H9 (cell line): ENCODE measurements at regions not wholly inside any gene's neighbourhood (a gene's known extent, or its start where the extent isn't known, plus 50 kb on each side); places are given as distances from the start of the nearest gene placed in this dataset.

Experiments used
- DNase-seq: peaks from one replicate; pipeline ENCODE4 v3.0.0-alpha.2; 2017
- H2AFZ ChIP-seq: one replicate; pipeline ENCODE4 v1.6.1; 2013; ENCODE audit warnings: mild to moderate bottlenecking, low read length, control low read depth, moderate library complexity
- H2AK5ac ChIP-seq: 2 replicates; pipeline ENCODE4 v1.6.1; 2013; ENCODE audit warnings: low read length, control low read depth, mixed read lengths; ENCODE audit not compliant: insufficient read length
- H2BK120ac ChIP-seq: one replicate; pipeline ENCODE4 v1.6.1; 2013; ENCODE audit warnings: low read depth, mild to moderate bottlenecking, low read length, control low read depth, inconsistent platforms; ENCODE audit not compliant: poor library complexity, severe bottlenecking
- H2BK12ac ChIP-seq: 2 replicates; pipeline ENCODE4 v1.6.1; 2013; ENCODE audit warnings: low read length, control low read depth, mixed read lengths, low read depth; ENCODE audit not compliant: insufficient read length
- H2BK15ac ChIP-seq: 2 replicates; pipeline ENCODE4 v1.6.1; 2013; ENCODE audit warnings: low read depth, low read length, control low read depth
- H2BK20ac ChIP-seq: one replicate; pipeline ENCODE4 v1.6.1; 2013; ENCODE audit warnings: low read depth, mild to moderate bottlenecking, low read length, control low read depth, inconsistent platforms; ENCODE audit not compliant: poor library complexity, severe bottlenecking
- H2BK5ac ChIP-seq: 2 replicates; pipeline ENCODE4 v1.6.1; 2013; ENCODE audit warnings: low read length, control low read depth, mixed read lengths; ENCODE audit not compliant: insufficient read length
- H3K14ac ChIP-seq: 2 replicates; pipeline ENCODE4 v1.6.1; 2013; ENCODE audit warnings: low read length, control low read depth; ENCODE audit not compliant: insufficient read depth
- H3K18ac ChIP-seq: 2 replicates; pipeline ENCODE4 v1.6.1; 2013; ENCODE audit warnings: low read depth, mild to moderate bottlenecking, mixed read lengths, low read length, control low read depth; ENCODE audit not compliant: insufficient read length
- H3K23ac ChIP-seq: 2 replicates; pipeline ENCODE4 v1.6.1; 2013; ENCODE audit warnings: low read length, control low read depth, mixed read lengths, low read depth; ENCODE audit not compliant: insufficient read length
- H3K23me2 ChIP-seq: 2 replicates; pipeline ENCODE4 v1.6.1; 2013; ENCODE audit warnings: low read depth, mild to moderate bottlenecking, mixed read lengths, low read length, control low read depth; ENCODE audit not compliant: insufficient read length, poor library complexity, severe bottlenecking
- H3K27ac ChIP-seq: 2 replicates; pipeline ENCODE4 v1.5.1; 2013; ENCODE audit warnings: low read length, control low read depth, mixed read lengths, low read depth; ENCODE audit not compliant: insufficient read length
- H3K27me3 ChIP-seq: 2 replicates; pipeline ENCODE4 v1.6.1; 2013; ENCODE audit warnings: low read length, control low read depth, inconsistent platforms; ENCODE audit not compliant: insufficient read depth
- H3K4ac ChIP-seq: 2 replicates; pipeline ENCODE4 v1.6.1; 2013; ENCODE audit warnings: low read depth, mild to moderate bottlenecking, control low read depth, inconsistent platforms, low read length, moderate library complexity
- H3K4me1 ChIP-seq: 2 replicates; pipeline ENCODE4 v1.6.1; 2013; ENCODE audit warnings: low read length, control low read depth, inconsistent platforms; ENCODE audit not compliant: insufficient read depth
- H3K4me2 ChIP-seq: 2 replicates; pipeline ENCODE4 v1.6.1; 2013; ENCODE audit warnings: low read length, control low read depth, mixed read lengths; ENCODE audit not compliant: insufficient read length, insufficient read depth
- H3K56ac ChIP-seq: 2 replicates; pipeline ENCODE4 v1.6.1; 2013; ENCODE audit warnings: low read depth, mild to moderate bottlenecking, mixed read lengths, low read length, control low read depth; ENCODE audit not compliant: insufficient read length
- H3K79me1 ChIP-seq: 2 replicates; pipeline ENCODE4 v1.6.1; 2013; ENCODE audit warnings: low read depth, mild to moderate bottlenecking, moderate library complexity, low read length, control low read depth, inconsistent platforms; ENCODE audit not compliant: insufficient read depth, poor library complexity, severe bottlenecking
- H3K79me2 ChIP-seq: 2 replicates; pipeline ENCODE4 v1.6.1; 2013; ENCODE audit warnings: low read length, control low read depth, inconsistent platforms; ENCODE audit not compliant: insufficient read depth
- H3K9ac ChIP-seq: 2 replicates; pipeline ENCODE4 v1.6.1; 2013; ENCODE audit warnings: low read length, control low read depth, mixed read lengths; ENCODE audit not compliant: insufficient read length; ENCODE audit errors: extremely low read depth
- H3K9me3 ChIP-seq: one replicate; pipeline ENCODE4 v1.6.1; 2013; ENCODE audit warnings: low read depth, low read length, inconsistent platforms; ENCODE audit not compliant: control insufficient read depth
- H3T11ph ChIP-seq: one replicate; pipeline ENCODE4 v1.6.1; 2013; ENCODE audit warnings: mild to moderate bottlenecking, low read length, control low read depth, inconsistent platforms
- H4K20me1 ChIP-seq: one replicate; pipeline ENCODE4 v1.6.1; 2013; ENCODE audit not compliant: control insufficient read depth, insufficient read length, insufficient read depth
- H4K5ac ChIP-seq: 2 replicates; pipeline ENCODE4 v1.6.1; 2013; ENCODE audit warnings: low read depth, mild to moderate bottlenecking, mixed read lengths, low read length, control low read depth; ENCODE audit not compliant: insufficient read length
- H4K8ac ChIP-seq: replicated peaks from 2 replicates; pipeline ENCODE4 v1.6.1; 2013; ENCODE audit warnings: low read length, control low read depth, mixed read lengths, low read depth; ENCODE audit not compliant: insufficient read length
- H4K91ac ChIP-seq: 2 replicates; pipeline ENCODE4 v1.6.1; 2013; ENCODE audit warnings: low read depth, mild to moderate bottlenecking, moderate library complexity, mixed read lengths, low read length, control low read depth; ENCODE audit not compliant: insufficient read length
- H3K27ac Mint-ChIP-seq, 3 experiments: 2 replicates in 2 of 3; 3 replicates in 1 of 3; pipeline ENCODE4 v1.8.0; 2020 to 2021; ENCODE audit warnings: mixed read lengths in 3 of 3, mild to moderate bottlenecking in 1 of 3, moderate library complexity in 1 of 3
- H3K27me3 Mint-ChIP-seq: 2 replicates; pipeline ENCODE4 v1.8.0; 2021; ENCODE audit warnings: low read depth, mild to moderate bottlenecking, moderate library complexity, mixed read lengths
- H3K36me3 Mint-ChIP-seq, 3 experiments: 2 replicates in 2 of 3; 3 replicates in 1 of 3; pipeline ENCODE4 v1.8.0; 2020 to 2021; ENCODE audit warnings: low read depth in 3 of 3, mixed read lengths in 3 of 3; ENCODE audit not compliant: insufficient read depth in 1 of 3
- H3K4me1 Mint-ChIP-seq, 2 experiments: 2 replicates each; pipeline ENCODE4 v1.8.0; 2020; ENCODE audit warnings: mixed read lengths in 2 of 2
- H3K4me3 Mint-ChIP-seq, 2 experiments: 2 replicates in 1 of 2; 3 replicates in 1 of 2; pipeline ENCODE4 v1.8.0; 2020 to 2021; ENCODE audit warnings: mild to moderate bottlenecking in 2 of 2, mixed read lengths in 2 of 2, moderate library complexity in 1 of 2
- H3K9me3 Mint-ChIP-seq, 2 experiments: 2 replicates in 1 of 2; 3 replicates in 1 of 2; pipeline ENCODE4 v1.8.0; 2020; ENCODE audit warnings: mild to moderate bottlenecking in 2 of 2, mixed read lengths in 2 of 2, moderate library complexity in 1 of 2
- CTCF ChIP-seq: fragments of 200-600 bp; sonication (generic); conservative IDR thresholded peaks from 3 replicates; pipeline ENCODE4 v1.8.0; 2021; ENCODE audit warnings: antibody characterized with exemption, mild to moderate bottlenecking
- WGBS: extraction: QIAGEN DNeasy Blood & Tissue Kit; methylation state at CpG from one replicate; pipeline ENCODE4 v1.1.7; 2013; ENCODE audit warnings: missing lambda C conversion rate, low lambda C conversion rate, mixed read lengths; ENCODE audit not compliant: insufficient read length; ENCODE audit errors: extremely low coverage; 5-methylcytosine and 5-hydroxymethylcytosine counted together

GRCh38 chr18:2236232-2236631 is 335.1 kb downstream of the METTL4 start:
- Mint-ChIP-seq H3K27ac (no peak overlapping the region), H3K9me3 (peaks cover 0 to under 1% of the 10 kb centered on the region in 2 experiments; a peak in 1 of 5 replicates), H3K4me1 (peaks cover 0 to 6% of the 10 kb centered on the region in 2 experiments; a peak in 2 of 4 replicates), H3K27me3 (no peaks in the 10 kb centered on the region), H3K36me3 (no peaks in the 10 kb centered on the region), H3K4me3 (no peak overlapping the region)
- H4K20me1 ChIP-seq: no peaks in the 10 kb centered on the region
- no peak overlapping the region for H4K91ac ChIP-seq
- H3T11ph ChIP-seq: no peak overlapping the region
- no peak for DNase-seq
- no peak for TF ChIP-seq CTCF
- H3K4me1 ChIP-seq: no peaks in the 10 kb centered on the region
- no peak overlapping the region for H3K4ac ChIP-seq
- no peak overlapping the region for H2BK5ac ChIP-seq
- H3K23me2 ChIP-seq: no peaks in the 10 kb centered on the region
- H2BK20ac ChIP-seq: no peak overlapping the region
- H2AFZ ChIP-seq: no peak overlapping the region
- no peak overlapping the region for H2BK15ac ChIP-seq
- H3K18ac ChIP-seq: no peak overlapping the region
- H3K9me3 ChIP-seq: no peaks in the 10 kb centered on the region
- no peak overlapping the region for H3K23ac ChIP-seq
- H3K27ac ChIP-seq: no peak overlapping the region
- H2BK120ac ChIP-seq: no peak overlapping the region
- H3K79me1 ChIP-seq: no peaks in the 10 kb centered on the region
- H3K9ac ChIP-seq: no peak overlapping the region
- no peaks in the 10 kb centered on the region for H3K79me2 ChIP-seq
- no peak overlapping the region for H4K5ac ChIP-seq
- H2BK12ac ChIP-seq: no peak overlapping the region
- H3K14ac ChIP-seq: no peak overlapping the region
- H3K27me3 ChIP-seq: no peaks in the 10 kb centered on the region
- no CpG with 5 or more reads among the region's 2 CpGs for WGBS
- H3K56ac ChIP-seq: no peak overlapping the region
- H3K4me2 ChIP-seq: no peak overlapping the region
- H2AK5ac ChIP-seq: no peak overlapping the region
- no peak overlapping the region for H4K8ac ChIP-seq
